ENCODE measurements at regions not wholly inside any gene's neighbourhood (a gene's known extent, or its start where the extent isn't known, plus 50 kb on each side); places are given as distances from the start of the nearest gene placed in this dataset.

GRCh38 chr15:35928847-35929246, 382.9 kb upstream of the DPH6 start:
- TF ChIP-seq CTCF (IDR thresholded peaks at IDR 0.05; ENCODE audit: low read depth, low read length, missing control alignments) = no peak
- in situ Hi-C loops (cut with HindIII; ENCODE audit: low sequenced_read_pairs) = no loop called here
- no peak overlapping the region for H3K4me3 ChIP-seq (ENCODE audit: low read depth, low read length)
- DNase-seq (ENCODE audit: low read depth) = no peak

- no peak overlapping the region for H3K4me3 ChIP-seq (ENCODE audit: low read depth, low read length)
- no peak for TF ChIP-seq CTCF (IDR thresholded peaks at IDR 0.05; ENCODE audit: low read depth, low read length, missing control alignments)
- no peak for DNase-seq (ENCODE audit: low read depth)
- in situ Hi-C loops (cut with HindIII; ENCODE audit: low sequenced_read_pairs) = no loop called here
These were observed 383.9 kb upstream of the DPH6 start for GRCh38 chr15:35929740-35930444.

- DNase-seq (ENCODE audit: low read depth) = no peak
- in situ Hi-C loops (cut with HindIII; ENCODE audit: low sequenced_read_pairs) = no loop called here
- no peak overlapping the region for H3K4me3 ChIP-seq (ENCODE audit: low read depth, low read length)
- TF ChIP-seq CTCF (IDR thresholded peaks at IDR 0.05; ENCODE audit: low read depth, low read length, missing control alignments) = no peak
These were observed 385.9 kb upstream of the DPH6 start for GRCh38 chr15:35931799-35932341.

- in situ Hi-C loops (cut with HindIII; ENCODE audit: low sequenced_read_pairs) = no loop called here
- no peak for TF ChIP-seq CTCF (IDR thresholded peaks at IDR 0.05; ENCODE audit: low read depth, low read length, missing control alignments)
- no peak for DNase-seq (ENCODE audit: low read depth)
- no peak overlapping the region for H3K4me3 ChIP-seq (ENCODE audit: low read depth, low read length)
These were observed 386.6 kb upstream of the DPH6 start for GRCh38 chr15:35932531-35932930.

GRCh38 chr15:35933531-35933930, 387.6 kb upstream of the DPH6 start:
- no peak for TF ChIP-seq CTCF (IDR thresholded peaks at IDR 0.05; ENCODE audit: low read depth, low read length, missing control alignments)
- H3K4me3 ChIP-seq (ENCODE audit: low read depth, low read length) = no peak overlapping the region
- no peak for DNase-seq (ENCODE audit: low read depth)
- in situ Hi-C loops (cut with HindIII; ENCODE audit: low sequenced_read_pairs) = no loop called here

- TF ChIP-seq CTCF (IDR thresholded peaks at IDR 0.05; ENCODE audit: low read depth, low read length, missing control alignments) = no peak
- H3K4me3 ChIP-seq (ENCODE audit: low read depth, low read length) = no peak overlapping the region
- in situ Hi-C loops (cut with HindIII; ENCODE audit: low sequenced_read_pairs) = no loop called here
- no peak for DNase-seq (ENCODE audit: low read depth)
These were observed 388.6 kb upstream of the DPH6 start for GRCh38 chr15:35934383-35935049.
